ENCODE measurements at regions not wholly inside any gene's neighbourhood (a gene's known extent, or its start where the extent isn't known, plus 50 kb on each side); places are given as distances from the start of the nearest gene placed in this dataset.

GRCh38 chr11:71372693-71373657, 75.2 kb downstream of the DHCR7 start:
- Histone ChIP-seq H3K27ac (no peak overlapping the region), H3K4me3 (no peak overlapping the region), H3K27me3 (peaks cover 0 to 23% (median 3%) of the 10 kb centered on the region in 9 donors), H3K9me3 (peaks cover 0 to 4% (median 0%) of the 10 kb centered on the region in 12 donors), H3K4me1 (no peaks in the 10 kb centered on the region), H3K36me3 (no peaks in the 10 kb centered on the region)
- ATAC-seq (no peak), DNase-seq (no peak)
- intact Hi-C loops (cut with DNase I), result loop anchor here in 1 of 10 donors (5.0 kb wide), 1 partner anchor 286 kb away; no protein-coding TSS in a partner anchor
- no peak for TF ChIP-seq POLR2A (IDR thresholded peaks at IDR 0.05)
- peak in 7 of 12 donors; percentile 7 to 32 (median 25) for TF ChIP-seq CTCF (IDR thresholded peaks at IDR 0.05)
- 75 to 80% (median 77%) methylated on average over 9 of the region's 9 CpGs for WGBS, 4 donors

- H3K27ac ChIP-seq, result no peak overlapping the region
- no peaks in the 10 kb centered on the region for H3K4me1 ChIP-seq
- no peak for ATAC-seq
- intact Hi-C loops (cut with DNase I), result loop anchor here in 1 of 10 donors (5.0 kb wide), 1 partner anchor 284 kb away; no protein-coding TSS in a partner anchor
- H3K27me3 ChIP-seq, result peaks cover 0 to 23% (median 3%) of the 10 kb centered on the region in 9 donors
- 81 to 90% (median 85%) methylated on average over 2 of the region's 2 CpGs for WGBS, 4 donors
- no peak for DNase-seq
- no peaks in the 10 kb centered on the region for H3K36me3 ChIP-seq
- peaks cover 0 to 4% (median 0%) of the 10 kb centered on the region in 12 donors for H3K9me3 ChIP-seq
- H3K4me3 ChIP-seq, result no peak overlapping the region
- TF ChIP-seq CTCF (IDR thresholded peaks at IDR 0.05) (no peak), POLR2A (IDR thresholded peaks at IDR 0.05) (no peak)
These were observed 76.5 kb downstream of the DHCR7 start for GRCh38 chr11:71371674-71372069.

GRCh38 chr11:71370895-71371673, 77.1 kb downstream of the DHCR7 start:
- Histone ChIP-seq H3K27ac (no peak overlapping the region), H3K4me1 (no peaks in the 10 kb centered on the region), H3K27me3 (peaks cover 0 to 17% (median 3%) of the 10 kb centered on the region in 9 donors), H3K9me3 (peaks cover 0 to 4% (median 0%) of the 10 kb centered on the region in 12 donors), H3K4me3 (no peak overlapping the region), H3K36me3 (no peaks in the 10 kb centered on the region)
- intact Hi-C loops (cut with DNase I), result loop anchor here in 1 of 10 donors (5.0 kb wide), 1 partner anchor 284 kb away; no protein-coding TSS in a partner anchor
- WGBS, 4 donors, result 69 to 76% (median 74%) methylated on average over 19 to 21 of the region's 21 CpGs
- ATAC-seq (no peak), DNase-seq (no peak)
- TF ChIP-seq CTCF (IDR thresholded peaks at IDR 0.05) (no peak), POLR2A (IDR thresholded peaks at IDR 0.05) (no peak)
